GM23248 (cell line): ENCODE measurements at regions not wholly inside any gene's neighbourhood (a gene's known extent, or its start where the extent isn't known, plus 50 kb on each side); places are given as distances from the start of the nearest gene placed in this dataset.
A peak's percentile ranks its signal among the peaks of the same experiment; 100 is the strongest.

Source experiments
- DNase-seq: peaks from one replicate; pipeline ENCODE4 v3.0.0-alpha.2; 2015
- H2AFZ ChIP-seq: fragments of 200-600 bp; sonication (generic); 2 replicates; pipeline ENCODE4 v1.6.1; 2016; ENCODE audit warnings: antibody characterized with exemption
- H3F3A ChIP-seq: fragments of 200-600 bp; sonication (generic); 2 replicates; pipeline ENCODE4 v1.6.1; 2016; ENCODE audit warnings: mild to moderate bottlenecking, antibody characterized with exemption, mixed run types; ENCODE audit not compliant: insufficient read depth
- H3K27ac ChIP-seq: fragments of 200-600 bp; sonication (generic); 2 replicates; pipeline ENCODE4 v1.5.1; 2016; ENCODE audit warnings: mild to moderate bottlenecking
- H3K27me3 ChIP-seq: fragments of 200-600 bp; sonication (generic); replicated peaks from 2 replicates; pipeline ENCODE4 v1.6.1; 2016; ENCODE audit warnings: mild to moderate bottlenecking; ENCODE audit not compliant: insufficient read depth
- H3K36me3 ChIP-seq: fragments of 200-600 bp; sonication (generic); 2 replicates; pipeline ENCODE4 v1.6.1; 2016; ENCODE audit warnings: low read depth, mild to moderate bottlenecking
- H3K4me1 ChIP-seq: fragments of 200-600 bp; sonication (generic); 2 replicates; pipeline ENCODE4 v1.6.1; 2016; ENCODE audit warnings: mild to moderate bottlenecking; ENCODE audit not compliant: insufficient read depth
- H3K4me2 ChIP-seq: fragments of 200-600 bp; sonication (generic); one replicate; pipeline ENCODE4 v1.6.1; 2016; ENCODE audit warnings: mild to moderate bottlenecking; ENCODE audit not compliant: unreplicated experiment
- H3K4me3 ChIP-seq: fragments of 200-600 bp; sonication (generic); 2 replicates; pipeline ENCODE4 v1.5.1; 2016; ENCODE audit warnings: mild to moderate bottlenecking
- H3K79me2 ChIP-seq: fragments of 200-600 bp; sonication (generic); 2 replicates; pipeline ENCODE4 v1.6.1; 2016; ENCODE audit warnings: mild to moderate bottlenecking; ENCODE audit not compliant: insufficient read depth
- H3K9ac ChIP-seq: fragments of 200-600 bp; sonication (generic); 2 replicates; pipeline ENCODE4 v1.6.1; 2016; ENCODE audit warnings: mild to moderate bottlenecking
- H3K9me2 ChIP-seq: fragments of 200-600 bp; sonication (generic); 2 replicates; pipeline ENCODE4 v1.6.1; 2016; ENCODE audit warnings: mixed run types, mild to moderate bottlenecking, moderate library complexity; ENCODE audit not compliant: insufficient read depth
- H3K9me3 ChIP-seq: fragments of 200-600 bp; sonication (generic); one replicate; pipeline ENCODE4 v1.6.1; 2017; ENCODE audit warnings: low read depth
- H4K20me1 ChIP-seq: fragments of 200-600 bp; sonication (generic); 2 replicates; pipeline ENCODE4 v1.6.0; 2016; ENCODE audit not compliant: insufficient read depth
- EZH2 ChIP-seq: fragments of 200-600 bp; sonication (generic); IDR thresholded peaks from 2 replicates; pipeline ENCODE4 v1.6.1; 2018; ENCODE audit warnings: antibody characterized with exemption, mild to moderate bottlenecking; ENCODE audit not compliant: insufficient read depth, poor library complexity, severe bottlenecking
- EZH2phosphoT487 ChIP-seq: fragments of 200-600 bp; sonication (generic); IDR thresholded peaks from 2 replicates; pipeline ENCODE4 v1.6.1; 2018; ENCODE audit warnings: antibody characterized with exemption, moderate library complexity, mild to moderate bottlenecking, low read depth; ENCODE audit not compliant: insufficient read depth
- WGBS, 2 experiments: methylation state at CpG; one replicate each; pipeline ENCODE4 v1.1.6; 2015 to 2017; ENCODE audit warnings: low lambda C conversion rate in 2 of 2, low coverage in 1 of 2; ENCODE audit errors: missing lambda C conversion rate in 2 of 2; 5-methylcytosine and 5-hydroxymethylcytosine counted together
- in situ Hi-C: fragments of 300-500 bp; cut with MboI; formaldehyde crosslinking; loops from 2 replicates; pipeline ENCODE4 v1.15.0; 2020

GRCh38 chr21:34271189-34271851 is 92.5 kb upstream of the KCNE2 start:
- Histone ChIP-seq H3F3A (no peaks in the 10 kb centered on the region), H3K4me2 (no peak overlapping the region), H3K79me2 (no peaks in the 10 kb centered on the region), H3K36me3 (no peaks in the 10 kb centered on the region), H3K9me3 (no peaks in the 10 kb centered on the region), H3K27ac (no peak overlapping the region), H3K9me2 (no peaks in the 10 kb centered on the region), H3K9ac (no peak overlapping the region), H3K4me1 (peaks cover 5% of the 10 kb centered on the region; the same call in 1 of the 2 replicates), H4K20me1 (no peaks in the 10 kb centered on the region), H3K27me3 (no peaks in the 10 kb centered on the region), H3K4me3 (no peak overlapping the region), H2AFZ (no peak overlapping the region)
- 85 to 86% methylated on average over 2 of the region's 2 CpGs for WGBS, 2 experiments
- in situ Hi-C loops: no loop called here
- no peak for TF ChIP-seq EZH2phosphoT487
- TF ChIP-seq EZH2: no peak
- no peak for DNase-seq

- no peaks in the 10 kb centered on the region for H3K79me2 ChIP-seq
- no peaks in the 10 kb centered on the region for H3K27me3 ChIP-seq
- no peak for DNase-seq
- no peak overlapping the region for H3K4me3 ChIP-seq
- H3K36me3 ChIP-seq: no peaks in the 10 kb centered on the region
- no peak overlapping the region for H3K4me2 ChIP-seq
- H2AFZ ChIP-seq: no peak overlapping the region
- H3F3A ChIP-seq: no peaks in the 10 kb centered on the region
- WGBS, 2 experiments: 82 to 86% methylated on average over 5 of the region's 5 CpGs
- H3K9me3 ChIP-seq: no peaks in the 10 kb centered on the region
- TF ChIP-seq EZH2 (no peak), EZH2phosphoT487 (no peak)
- H3K9me2 ChIP-seq: no peaks in the 10 kb centered on the region
- H3K9ac ChIP-seq: no peak overlapping the region
- no peaks in the 10 kb centered on the region for H4K20me1 ChIP-seq
- H3K4me1 ChIP-seq: peaks cover 5% of the 10 kb centered on the region; the same call in 1 of the 2 replicates
- in situ Hi-C loops: no loop called here
- H3K27ac ChIP-seq: no peak overlapping the region
Observed at GRCh38 chr21:34272321-34272720, 91.5 kb upstream of the KCNE2 start.

GRCh38 chr21:34274001-34274400 is 89.8 kb upstream of the KCNE2 start:
- no peaks in the 10 kb centered on the region for H3K9me2 ChIP-seq
- no peaks in the 10 kb centered on the region for H3K79me2 ChIP-seq
- H3K4me3 ChIP-seq: no peak overlapping the region
- no peak overlapping the region for H3K27ac ChIP-seq
- no peaks in the 10 kb centered on the region for H4K20me1 ChIP-seq
- 1 to 2% methylated on average over 2 of the region's 2 CpGs for WGBS, 2 experiments
- H3K4me2 ChIP-seq: peak overlapping the region; percentile 28
- peaks cover 5% of the 10 kb centered on the region; the same call in 1 of the 2 replicates for H3K4me1 ChIP-seq
- H3F3A ChIP-seq: no peaks in the 10 kb centered on the region
- no peaks in the 10 kb centered on the region for H3K27me3 ChIP-seq
- no peaks in the 10 kb centered on the region for H3K9me3 ChIP-seq
- in situ Hi-C loops: no loop called here
- TF ChIP-seq EZH2phosphoT487 (no peak), EZH2 (no peak)
- H3K36me3 ChIP-seq: no peaks in the 10 kb centered on the region
- H3K9ac ChIP-seq: no peak overlapping the region
- DNase-seq: peak; percentile 68
- H2AFZ ChIP-seq: no peak overlapping the region

GRCh38 chr21:34276711-34277425 is 86.9 kb upstream of the KCNE2 start:
- no peaks in the 10 kb centered on the region for H3F3A ChIP-seq
- no peaks in the 10 kb centered on the region for H4K20me1 ChIP-seq
- H3K27me3 ChIP-seq: no peaks in the 10 kb centered on the region
- H3K9me3 ChIP-seq: no peaks in the 10 kb centered on the region
- no peak overlapping the region for H3K4me2 ChIP-seq
- no peak for TF ChIP-seq EZH2phosphoT487
- no peak for TF ChIP-seq EZH2
- no peaks in the 10 kb centered on the region for H3K36me3 ChIP-seq
- H3K9ac ChIP-seq: no peak overlapping the region
- WGBS, 2 experiments: 74 to 78% methylated on average over 5 of the region's 5 CpGs
- no peaks in the 10 kb centered on the region for H3K79me2 ChIP-seq
- no peak overlapping the region for H3K27ac ChIP-seq
- H2AFZ ChIP-seq: no peak overlapping the region
- H3K9me2 ChIP-seq: no peaks in the 10 kb centered on the region
- no peak overlapping the region for H3K4me3 ChIP-seq
- DNase-seq: peak; percentile 32
- in situ Hi-C loops: no loop called here
- peaks cover 5% of the 10 kb centered on the region; the same call in 1 of the 2 replicates for H3K4me1 ChIP-seq
